T-cell (primary cell): ENCODE measurements at regions not wholly inside any gene's neighbourhood (a gene's known extent, or its start where the extent isn't known, plus 50 kb on each side); places are given as distances from the start of the nearest gene placed in this dataset.
"Not testable (repeated sequence)": the region's sequence is repeated elsewhere in the genome, so short reads cannot be mapped to it uniquely, and the experiment has no call there.

Experiments used
- ATAC-seq, 4 experiments: fragments of 200-7000 bp in 3 of 4; fragments of 150-1000 bp in 1 of 4; cut with Tn5 transposase; replicated peaks in 1 of 4; 1 replicate in 3 of 4; 2 replicates in 1 of 4; pipeline ENCODE4 v1.10.0; 2021; ENCODE audit warnings: moderate library complexity in 3 of 4, mild to moderate bottlenecking in 2 of 4, moderate number of reproducible peaks in 1 of 4
- CTCF ChIA-PET, 2 donors: fragments of 300-600 bp; sonication (Branson Sonifier 250); formaldehyde crosslinking; loops; one replicate each; lab custom pipeline; 2022; ENCODE audit warnings: antibody characterized with exemption in 2 of 2; lab: Charles Lee
- POLR2A ChIA-PET, 2 donors: fragments of 300-600 bp; sonication (Branson Sonifier 250); formaldehyde crosslinking; loops; one replicate each; lab custom pipeline; 2022; ENCODE audit warnings: antibody characterized with exemption in 2 of 2; lab: Charles Lee
- DNase-seq, 35 experiments: peaks; one replicate each; pipeline versions ENCODE4 v3.0.0 to v3.0.0-alpha.2; 2013 to 2023
- H3K27ac ChIP-seq: one replicate; pipeline ENCODE4 v1.5.1; 2013; ENCODE audit warnings: low read length
- H3K27me3 ChIP-seq, 2 experiments: replicated peaks in 1 of 2; 1 replicate in 1 of 2; 2 replicates in 1 of 2; pipeline versions ENCODE4 v1.6.1 to v1.7.0; 2013; ENCODE audit warnings: low read length in 1 of 2, mixed read lengths in 1 of 2; ENCODE audit not compliant: control insufficient read depth in 2 of 2, insufficient read depth in 2 of 2; ENCODE audit errors: extremely low read depth in 1 of 2
- H3K36me3 ChIP-seq, 2 donors: 1 replicate in 1 of 2; 2 replicates in 1 of 2; pipeline versions ENCODE4 v1.6.1 to v1.7.0; 2013; ENCODE audit warnings: low read length in 1 of 2; ENCODE audit not compliant: control insufficient read depth in 2 of 2, insufficient read depth in 1 of 2; ENCODE audit errors: extremely low read depth in 1 of 2
- H3K4me1 ChIP-seq, 2 experiments: 1 replicate in 1 of 2; 2 replicates in 1 of 2; pipeline versions ENCODE4 v1.6.1 to v1.7.0; 2013; ENCODE audit warnings: low read length in 2 of 2, mixed read lengths in 1 of 2; ENCODE audit not compliant: insufficient read depth in 2 of 2, control insufficient read depth in 1 of 2; ENCODE audit errors: extremely low read depth in 1 of 2
- H3K4me3 ChIP-seq, 2 donors: 1 replicate in 1 of 2; 2 replicates in 1 of 2; pipeline versions ENCODE4 v1.5.1 to v1.7.0; 2013; ENCODE audit warnings: mild to moderate bottlenecking in 2 of 2, low read length in 1 of 2, moderate library complexity in 1 of 2; ENCODE audit not compliant: control insufficient read depth in 1 of 2; ENCODE audit errors: extremely low read depth in 1 of 2
- H3K9me3 ChIP-seq: 2 replicates; pipeline ENCODE4 v1.7.0; 2013
- H3K27ac Mint-ChIP-seq, 2 donors: one replicate each; pipeline ENCODE4 v1.8.0; 2020 to 2021; ENCODE audit warnings: mild to moderate bottlenecking in 2 of 2, mixed read lengths in 2 of 2
- H3K27me3 Mint-ChIP-seq, 2 donors: one replicate each; pipeline ENCODE4 v1.8.0; 2021 to 2022; ENCODE audit warnings: mixed read lengths in 2 of 2
- H3K36me3 Mint-ChIP-seq: one replicate; pipeline ENCODE4 v1.8.0; 2021; ENCODE audit warnings: mixed read lengths
- H3K4me1 Mint-ChIP-seq, 3 donors: one replicate each; pipeline ENCODE4 v1.8.0; 2020 to 2022; ENCODE audit warnings: mixed read lengths in 3 of 3, mild to moderate bottlenecking in 1 of 3
- H3K4me3 Mint-ChIP-seq, 3 donors: one replicate each; pipeline ENCODE4 v1.8.0; 2020 to 2022; ENCODE audit warnings: mild to moderate bottlenecking in 3 of 3, mixed read lengths in 3 of 3, moderate library complexity in 3 of 3
- H3K9me3 Mint-ChIP-seq, 3 donors: one replicate each; pipeline ENCODE4 v1.8.0; 2020 to 2022; ENCODE audit warnings: mixed read lengths in 3 of 3
- WGBS: methylation state at CpG from one replicate; pipeline ENCODE4 v1.1.5; 2013; ENCODE audit warnings: missing lambda C conversion rate; ENCODE audit not compliant: insufficient coverage; 5-methylcytosine and 5-hydroxymethylcytosine counted together

- Mint-ChIP-seq H3K27ac (no peak overlapping the region), H3K27me3 (no peaks in the 10 kb centered on the region), H3K4me3 (no peak overlapping the region), H3K4me1 (no peaks in the 10 kb centered on the region), H3K36me3 (no peaks in the 10 kb centered on the region), H3K9me3 (peaks cover 14 to 30% (median 20%) of the 10 kb centered on the region in 3 donors)
- H3K9me3 ChIP-seq = no peaks in the 10 kb centered on the region
- no peak overlapping the region for H3K4me3 ChIP-seq
- ATAC-seq (no peak), DNase-seq (no peak)
- no peak overlapping the region for H3K27ac ChIP-seq
- no peaks in the 10 kb centered on the region for H3K4me1 ChIP-seq
- ChIA-PET CTCF (no interaction called here), POLR2A (no interaction called here)
- H3K36me3 ChIP-seq = no peaks in the 10 kb centered on the region
- no peaks in the 10 kb centered on the region for H3K27me3 ChIP-seq
Measured at GRCh38 chr3:145243875-145244274, 917.1 kb downstream of the PLOD2 start.

- POLR2A ChIA-PET = no interaction called here
Measured at GRCh38 chr3:145244327-145244726, 916.7 kb downstream of the PLOD2 start.

GRCh38 chr3:145246291-145246690 is 914.7 kb downstream of the PLOD2 start:
- Histone ChIP-seq H3K9me3 (no peaks in the 10 kb centered on the region), H3K4me1 (no peaks in the 10 kb centered on the region), H3K36me3 (no peaks in the 10 kb centered on the region), H3K27me3 (no peaks in the 10 kb centered on the region), H3K4me3 (no peak overlapping the region), H3K27ac (no peak overlapping the region)
- Mint-ChIP-seq H3K27ac (no peak overlapping the region), H3K4me3 (no peak overlapping the region), H3K27me3 (no peaks in the 10 kb centered on the region), H3K4me1 (no peaks in the 10 kb centered on the region), H3K36me3 (no peaks in the 10 kb centered on the region), H3K9me3 (peaks cover 16 to 41% (median 30%) of the 10 kb centered on the region in 3 donors)
- POLR2A ChIA-PET = no interaction called here
- WGBS = no CpG with 5 or more reads among the region's 1 CpG
- ATAC-seq = no peak
- CTCF ChIA-PET = no interaction called here
- no peak for DNase-seq

More at GRCh38 chr3:145244327-145244726, 916.7 kb downstream of the PLOD2 start:
- Mint-ChIP-seq H3K4me3 (no peak overlapping the region), H3K36me3 (no peaks in the 10 kb centered on the region), H3K9me3 (peaks cover 14 to 34% (median 24%) of the 10 kb centered on the region in 3 donors), H3K4me1 (no peaks in the 10 kb centered on the region), H3K27me3 (no peaks in the 10 kb centered on the region), H3K27ac (no peak overlapping the region)
- DNase-seq = no peak
- Histone ChIP-seq H3K27me3 (no peaks in the 10 kb centered on the region), H3K4me3 (no peak overlapping the region), H3K4me1 (no peaks in the 10 kb centered on the region), H3K9me3 (no peaks in the 10 kb centered on the region), H3K36me3 (no peaks in the 10 kb centered on the region), H3K27ac (no peak overlapping the region)
- CTCF ChIA-PET = no interaction called here
- no peak for ATAC-seq
- 50% methylated on average over 1 of the region's 1 CpG for whole genome bisulfite sequencing

GRCh38 chr3:145248928-145249327 is 912.1 kb downstream of the PLOD2 start:
- no peak for DNase-seq
- no peaks in the 10 kb centered on the region for H3K27me3 Mint-ChIP-seq
- Histone ChIP-seq H3K4me1 (no peaks in the 10 kb centered on the region), H3K36me3 (no peaks in the 10 kb centered on the region), H3K9me3 (no peaks in the 10 kb centered on the region), H3K27ac (no peak overlapping the region), H3K4me3 (no peak overlapping the region), H3K27me3 (no peaks in the 10 kb centered on the region)
- ChIA-PET CTCF (no interaction called here), POLR2A (no interaction called here)
- no peaks in the 10 kb centered on the region for H3K36me3 Mint-ChIP-seq
- H3K4me3 Mint-ChIP-seq = no peak overlapping the region
- ATAC-seq = no peak
- no peaks in the 10 kb centered on the region for H3K4me1 Mint-ChIP-seq
- H3K9me3 Mint-ChIP-seq = peaks cover 13 to 41% (median 30%) of the 10 kb centered on the region in 3 donors
- H3K27ac Mint-ChIP-seq = no peak overlapping the region

- ATAC-seq = no peak
Measured at GRCh38 chr3:145251311-145251710, 909.7 kb downstream of the PLOD2 start.

GRCh38 chr3:145257967-145258366 is 903.0 kb downstream of the PLOD2 start:
- H3K4me3 ChIP-seq, H3K4me1 Mint-ChIP-seq, DNase-seq, H3K36me3 Mint-ChIP-seq, H3K27me3 Mint-ChIP-seq, H3K9me3 Mint-ChIP-seq, H3K9me3 ChIP-seq, ATAC-seq, H3K27ac Mint-ChIP-seq, H3K36me3 ChIP-seq, POLR2A ChIA-PET, H3K4me1 ChIP-seq, H3K4me3 Mint-ChIP-seq, CTCF ChIA-PET, H3K27ac ChIP-seq, H3K27me3 ChIP-seq: not testable (repeated sequence)
- WGBS = no CpG with 5 or more reads among the region's 12 CpGs

More at GRCh38 chr3:145251311-145251710, 909.7 kb downstream of the PLOD2 start:
- H3K36me3 Mint-ChIP-seq = no peaks in the 10 kb centered on the region
- ChIA-PET CTCF (no interaction called here), POLR2A (no interaction called here)
- Histone ChIP-seq H3K4me3 (no peak overlapping the region), H3K4me1 (no peaks in the 10 kb centered on the region), H3K27me3 (no peaks in the 10 kb centered on the region), H3K27ac (no peak overlapping the region), H3K9me3 (no peaks in the 10 kb centered on the region), H3K36me3 (no peaks in the 10 kb centered on the region)
- no peak overlapping the region for H3K27ac Mint-ChIP-seq
- no peaks in the 10 kb centered on the region for H3K27me3 Mint-ChIP-seq
- DNase-seq = no peak
- no peak overlapping the region for H3K4me3 Mint-ChIP-seq
- peaks cover 13 to 33% (median 26%) of the 10 kb centered on the region in 3 donors for H3K9me3 Mint-ChIP-seq
- no peaks in the 10 kb centered on the region for H3K4me1 Mint-ChIP-seq
- no CpG with 5 or more reads among the region's 1 CpG for WGBS

GRCh38 chr3:145259166-145259880 is 901.7 kb downstream of the PLOD2 start:
- no peak overlapping the region for H3K4me3 Mint-ChIP-seq
- no peak overlapping the region for H3K27ac Mint-ChIP-seq
- H3K4me1 ChIP-seq = no peaks in the 10 kb centered on the region
- H3K9me3 ChIP-seq = no peaks in the 10 kb centered on the region
- no peaks in the 10 kb centered on the region for H3K27me3 ChIP-seq
- no peaks in the 10 kb centered on the region for H3K36me3 ChIP-seq
- ChIA-PET POLR2A (no interaction called here), CTCF (no interaction called here)
- DNase-seq = no peak
- ATAC-seq = no peak
- no peaks in the 10 kb centered on the region for H3K4me1 Mint-ChIP-seq
- no peak overlapping the region for H3K27ac ChIP-seq
- WGBS = 67% methylated on average over 1 of the region's 3 CpGs
- peaks cover 0 to 4% (median 0%) of the 10 kb centered on the region in 3 donors for H3K9me3 Mint-ChIP-seq
- no peaks in the 10 kb centered on the region for H3K36me3 Mint-ChIP-seq
- H3K27me3 Mint-ChIP-seq = no peaks in the 10 kb centered on the region
- H3K4me3 ChIP-seq = no peak overlapping the region
